ENCODE measurements at regions not wholly inside any gene's neighbourhood (a gene's known extent, or its start where the extent isn't known, plus 50 kb on each side); places are given as distances from the start of the nearest gene placed in this dataset.

DNA sequence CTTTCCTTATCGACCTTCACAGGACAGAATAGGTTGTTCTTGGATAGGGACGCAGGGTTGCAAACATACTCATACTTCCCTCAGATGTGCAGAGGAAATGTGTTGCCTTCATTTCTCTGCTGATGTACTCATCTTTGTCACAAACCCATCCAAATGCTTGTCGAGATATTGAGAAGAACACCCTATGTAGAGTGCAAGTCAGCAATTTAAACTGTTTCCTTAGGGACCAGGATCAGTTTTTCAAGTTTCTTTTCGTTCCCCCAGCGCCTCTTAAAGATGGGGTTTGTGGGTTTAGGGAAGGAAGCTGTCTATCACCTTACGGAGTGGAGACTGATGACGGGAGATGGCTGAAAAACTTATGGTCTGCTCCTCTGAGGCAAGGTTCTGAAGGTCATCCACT lies 474.2 kb downstream of the EPHA4 start:
- ATAC-seq = no peak
- DNase-seq = no peak
- Histone ChIP-seq H3K27ac (no peak overlapping the region), H3K27me3 (no peaks in the 10 kb centered on the region), H3K4me1 (no peaks in the 10 kb centered on the region), H3K9me3 (no peaks in the 10 kb centered on the region), H3K4me3 (no peak overlapping the region), H3K36me3 (no peaks in the 10 kb centered on the region)
- intact Hi-C loops (cut with DNase I) = no loop called here
- TF ChIP-seq, protein P1, sequence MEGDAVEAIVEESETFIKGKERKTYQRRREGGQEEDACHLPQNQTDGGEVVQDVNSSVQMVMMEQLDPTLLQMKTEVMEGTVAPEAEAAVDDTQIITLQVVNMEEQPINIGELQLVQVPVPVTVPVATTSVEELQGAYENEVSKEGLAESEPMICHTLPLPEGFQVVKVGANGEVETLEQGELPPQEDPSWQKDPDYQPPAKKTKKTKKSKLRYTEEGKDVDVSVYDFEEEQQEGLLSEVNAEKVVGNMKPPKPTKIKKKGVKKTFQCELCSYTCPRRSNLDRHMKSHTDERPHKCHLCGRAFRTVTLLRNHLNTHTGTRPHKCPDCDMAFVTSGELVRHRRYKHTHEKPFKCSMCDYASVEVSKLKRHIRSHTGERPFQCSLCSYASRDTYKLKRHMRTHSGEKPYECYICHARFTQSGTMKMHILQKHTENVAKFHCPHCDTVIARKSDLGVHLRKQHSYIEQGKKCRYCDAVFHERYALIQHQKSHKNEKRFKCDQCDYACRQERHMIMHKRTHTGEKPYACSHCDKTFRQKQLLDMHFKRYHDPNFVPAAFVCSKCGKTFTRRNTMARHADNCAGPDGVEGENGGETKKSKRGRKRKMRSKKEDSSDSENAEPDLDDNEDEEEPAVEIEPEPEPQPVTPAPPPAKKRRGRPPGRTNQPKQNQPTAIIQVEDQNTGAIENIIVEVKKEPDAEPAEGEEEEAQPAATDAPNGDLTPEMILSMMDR (IDR thresholded peaks at IDR 0.05) = no peak
- 68 to 77% methylated on average over 7 of the region's 7 CpGs for whole genome bisulfite sequencing, 2 donors
- no peak for FAIRE-seq

GRCh38 chr2:221100467-221101089 lies 471.5 kb downstream of the EPHA4 start:
- TF ChIP-seq, protein P1 (IDR thresholded peaks at IDR 0.05) = no peak
- no peaks in the 10 kb centered on the region for H3K27me3 ChIP-seq
- DNase-seq = no peak
- no peaks in the 10 kb centered on the region for H3K36me3 ChIP-seq
- ATAC-seq = no peak
- FAIRE-seq = no peak
- no peak overlapping the region for H3K4me3 ChIP-seq
- H3K4me1 ChIP-seq = no peaks in the 10 kb centered on the region
- no peak overlapping the region for H3K27ac ChIP-seq
- no peaks in the 10 kb centered on the region for H3K9me3 ChIP-seq
- 45 to 48% methylated on average over 11 of the region's 11 CpGs for WGBS, 2 donors
- intact Hi-C loops (cut with DNase I) = no loop called here

- no peak for FAIRE-seq
- intact Hi-C loops (cut with DNase I) = no loop called here
- Histone ChIP-seq H3K9me3 (no peaks in the 10 kb centered on the region), H3K4me1 (no peaks in the 10 kb centered on the region), H3K27me3 (no peaks in the 10 kb centered on the region), H3K36me3 (no peaks in the 10 kb centered on the region), H3K27ac (no peak overlapping the region), H3K4me3 (no peak overlapping the region)
- 81 to 89% methylated on average over 6 of the region's 6 CpGs for WGBS, 2 donors
- TF ChIP-seq, protein P1 (IDR thresholded peaks at IDR 0.05) = no peak
- no peak for DNase-seq
- peak in 1 of 4 donors; percentile 27 for ATAC-seq
Observed at GRCh38 chr2:221102896-221103688, 469.0 kb downstream of the EPHA4 start.

- Histone ChIP-seq H3K9me3 (no peaks in the 10 kb centered on the region), H3K27ac (no peak overlapping the region), H3K36me3 (no peaks in the 10 kb centered on the region), H3K4me1 (no peaks in the 10 kb centered on the region), H3K4me3 (no peak overlapping the region), H3K27me3 (no peaks in the 10 kb centered on the region)
- TF ChIP-seq, protein P1 (IDR thresholded peaks at IDR 0.05) = no peak
- 63 to 74% methylated on average over 5 of the region's 5 CpGs for WGBS, 2 donors
- FAIRE-seq (no peak), DNase-seq (no peak), ATAC-seq (peak in 1 of 4 donors; percentile 18)
- intact Hi-C loops (cut with DNase I) = no loop called here
Observed at GRCh38 chr2:221103930-221104329, 468.2 kb downstream of the EPHA4 start.

DNA sequence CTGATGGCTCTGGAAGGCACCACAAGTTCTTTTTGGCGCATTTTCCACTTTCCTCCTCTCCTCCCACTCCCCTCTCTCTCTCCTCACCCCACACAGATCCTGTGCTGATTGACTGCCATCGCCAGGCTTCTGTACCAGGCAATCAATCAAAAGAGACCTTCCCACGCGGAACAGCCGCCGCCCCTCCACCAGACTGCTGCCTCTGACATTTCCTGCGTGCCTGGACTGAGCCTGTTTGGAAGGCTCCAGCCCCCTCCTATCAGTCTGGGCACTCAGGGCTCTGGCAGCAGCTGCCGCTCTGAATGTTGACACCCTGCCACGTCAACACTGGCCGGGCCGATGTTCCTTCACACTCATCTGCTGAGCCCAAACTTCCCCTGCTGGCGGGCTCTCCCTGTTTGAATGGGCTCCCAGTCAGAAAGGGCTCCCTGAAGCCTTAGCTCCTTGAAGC lies 467.7 kb downstream of the EPHA4 start:
- intact Hi-C loops (cut with DNase I) = no loop called here
- Histone ChIP-seq H3K36me3 (no peaks in the 10 kb centered on the region), H3K4me1 (no peaks in the 10 kb centered on the region), H3K4me3 (no peak overlapping the region), H3K27ac (no peak overlapping the region), H3K9me3 (no peaks in the 10 kb centered on the region), H3K27me3 (no peaks in the 10 kb centered on the region)
- TF ChIP-seq, protein P1 (IDR thresholded peaks at IDR 0.05) = no peak
- WGBS, 2 donors = 8 to 13% methylated on average over 12 of the region's 12 CpGs
- DNase-seq (peak in 3 of 6 donors; percentile 32 to 59 (median 38)), ATAC-seq (peak in 3 of 4 donors; percentile 58 to 67 (median 66)), FAIRE-seq (no peak)

Data from pancreas (tissue), 10 donors.